Choroid plexus epithelial cell (primary cell): ENCODE measurements at regions not wholly inside any gene's neighbourhood (a gene's known extent, or its start where the extent isn't known, plus 50 kb on each side); places are given as distances from the start of the nearest gene placed in this dataset.

Experiments used
- DNase-seq: peaks from one replicate; pipeline ENCODE4 v3.0.0-alpha.2; 2010; ENCODE audit warnings: low read depth
- H3K4me3 ChIP-seq: 2 replicates; pipeline ENCODE4 v1.5.1; 2011; ENCODE audit warnings: low read depth, mild to moderate bottlenecking, control low read depth, low read length, moderate library complexity
- TF ChIP-seq, protein P1 (sequence below): conservative IDR thresholded peaks from 2 replicates; pipeline ENCODE4 v1.5.1; 2011; ENCODE audit warnings: low read depth, mild to moderate bottlenecking, control low read depth, inconsistent platforms, low read length, moderate library complexity

DNA sequence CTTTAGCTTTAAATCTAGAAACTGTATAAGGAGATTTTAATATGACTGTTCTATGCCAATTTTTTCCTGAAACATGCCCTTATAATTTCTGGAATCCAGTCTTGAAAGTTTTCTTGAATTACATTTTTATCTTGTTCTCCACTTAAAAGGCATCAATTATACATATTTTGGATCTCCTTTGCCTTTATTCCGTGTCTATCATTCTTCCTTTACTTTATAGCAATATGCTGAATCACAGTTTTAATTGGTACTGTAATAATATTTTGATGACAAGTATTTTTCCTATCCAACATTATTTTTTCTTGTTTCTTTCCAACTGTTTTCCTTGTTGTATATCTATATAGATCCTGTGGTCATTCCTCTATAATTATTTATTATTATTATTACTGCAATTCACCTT is 361.2 kb downstream of the PIK3R1 start:
- TF ChIP-seq, protein P1, sequence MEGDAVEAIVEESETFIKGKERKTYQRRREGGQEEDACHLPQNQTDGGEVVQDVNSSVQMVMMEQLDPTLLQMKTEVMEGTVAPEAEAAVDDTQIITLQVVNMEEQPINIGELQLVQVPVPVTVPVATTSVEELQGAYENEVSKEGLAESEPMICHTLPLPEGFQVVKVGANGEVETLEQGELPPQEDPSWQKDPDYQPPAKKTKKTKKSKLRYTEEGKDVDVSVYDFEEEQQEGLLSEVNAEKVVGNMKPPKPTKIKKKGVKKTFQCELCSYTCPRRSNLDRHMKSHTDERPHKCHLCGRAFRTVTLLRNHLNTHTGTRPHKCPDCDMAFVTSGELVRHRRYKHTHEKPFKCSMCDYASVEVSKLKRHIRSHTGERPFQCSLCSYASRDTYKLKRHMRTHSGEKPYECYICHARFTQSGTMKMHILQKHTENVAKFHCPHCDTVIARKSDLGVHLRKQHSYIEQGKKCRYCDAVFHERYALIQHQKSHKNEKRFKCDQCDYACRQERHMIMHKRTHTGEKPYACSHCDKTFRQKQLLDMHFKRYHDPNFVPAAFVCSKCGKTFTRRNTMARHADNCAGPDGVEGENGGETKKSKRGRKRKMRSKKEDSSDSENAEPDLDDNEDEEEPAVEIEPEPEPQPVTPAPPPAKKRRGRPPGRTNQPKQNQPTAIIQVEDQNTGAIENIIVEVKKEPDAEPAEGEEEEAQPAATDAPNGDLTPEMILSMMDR: no peak
- no peak for DNase-seq
- H3K4me3 ChIP-seq: no peak overlapping the region

- TF ChIP-seq, protein P1: no peak
- no peak for DNase-seq
- H3K4me3 ChIP-seq: no peak overlapping the region
Observed at GRCh38 chr5:68582284-68582683, 366.7 kb downstream of the PIK3R1 start.

- no peak overlapping the region for H3K4me3 ChIP-seq
- DNase-seq: no peak
- TF ChIP-seq, protein P1: no peak
Observed at GRCh38 chr5:68587171-68587570, 371.6 kb downstream of the PIK3R1 start.

GRCh38 chr5:68591850-68592249 is 376.3 kb downstream of the PIK3R1 start:
- no peak overlapping the region for H3K4me3 ChIP-seq
- no peak for DNase-seq
- TF ChIP-seq, protein P1: no peak

- no peak for DNase-seq
- TF ChIP-seq, protein P1: no peak
- no peak overlapping the region for H3K4me3 ChIP-seq
Observed at GRCh38 chr5:68592351-68592750, 376.8 kb downstream of the PIK3R1 start.

DNA sequence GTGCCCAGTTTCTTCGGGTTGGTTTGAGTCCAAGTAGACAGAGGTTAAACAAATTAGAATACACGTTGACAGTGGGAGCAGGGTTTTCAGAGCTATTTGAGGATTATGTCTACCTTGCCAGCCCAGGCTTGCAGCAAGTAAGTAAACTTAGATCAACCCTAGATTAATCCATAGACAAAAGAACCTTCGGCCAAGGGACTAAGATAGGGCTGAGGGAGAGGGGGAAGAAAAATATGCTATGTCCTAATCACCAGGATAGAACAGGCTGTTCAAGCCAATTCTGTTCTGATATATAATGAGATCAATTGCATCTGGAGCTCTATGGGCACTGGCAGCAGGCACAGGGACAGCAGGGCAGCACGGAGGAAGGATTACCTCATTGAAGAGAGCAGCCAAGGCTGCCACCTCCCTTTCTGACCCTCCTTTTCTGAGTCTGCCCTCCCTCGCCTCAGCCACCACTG is 377.7 kb downstream of the PIK3R1 start:
- no peak overlapping the region for H3K4me3 ChIP-seq
- no peak for DNase-seq
- TF ChIP-seq, protein P1: no peak

GRCh38 chr5:68612972-68613371 is 397.4 kb downstream of the PIK3R1 start:
- no peak overlapping the region for H3K4me3 ChIP-seq
- DNase-seq: no peak
- TF ChIP-seq, protein P1: no peak
